ENCODE measurements at regions not wholly inside any gene's neighbourhood (a gene's known extent, or its start where the extent isn't known, plus 50 kb on each side); places are given as distances from the start of the nearest gene placed in this dataset.

- Mint-ChIP-seq H3K36me3 (no peaks in the 10 kb centered on the region), H3K4me3 (no peak overlapping the region), H3K27me3 (peaks cover 10 to 16% of the 10 kb centered on the region in 2 donors), H3K4me1 (no peaks in the 10 kb centered on the region), H3K9me3 (no peaks in the 10 kb centered on the region), H3K27ac (no peak overlapping the region)
- no peak overlapping the region for H3K27ac ChIP-seq (ENCODE audit: low read depth, low read length)
- H3K4me3 ChIP-seq (ENCODE audit: low read length) = no peak overlapping the region
- no peaks in the 10 kb centered on the region for H3K36me3 ChIP-seq (ENCODE audit: insufficient read depth, low read length)
- H3K4me1 ChIP-seq (ENCODE audit: insufficient read depth, low read length) = no peaks in the 10 kb centered on the region
- ChIA-PET POLR2A (no interaction called here), CTCF (no interaction called here)
- H3K27me3 ChIP-seq (ENCODE audit: insufficient read depth, low read length, poor library complexity, severe bottlenecking) = no peaks in the 10 kb centered on the region
- H3K9me3 ChIP-seq (ENCODE audit: low read length) = no peaks in the 10 kb centered on the region
- no peak for DNase-seq
These were observed 1485.7 kb downstream of the BRD1 start for GRCh38 chr22:48342016-48342415.

GRCh38 chr22:48340727-48341709 is 1486.7 kb downstream of the BRD1 start:
- Histone ChIP-seq H3K27me3 (ENCODE audit: insufficient read depth, low read length, poor library complexity, severe bottlenecking) (no peaks in the 10 kb centered on the region), H3K36me3 (ENCODE audit: insufficient read depth, low read length) (no peaks in the 10 kb centered on the region), H3K4me1 (ENCODE audit: insufficient read depth, low read length) (no peaks in the 10 kb centered on the region), H3K27ac (ENCODE audit: low read depth, low read length) (no peak overlapping the region), H3K9me3 (ENCODE audit: low read length) (no peaks in the 10 kb centered on the region), H3K4me3 (ENCODE audit: low read length) (no peak overlapping the region)
- no peak for DNase-seq
- Mint-ChIP-seq H3K27ac (no peak overlapping the region), H3K36me3 (no peaks in the 10 kb centered on the region), H3K4me1 (no peaks in the 10 kb centered on the region), H3K9me3 (no peaks in the 10 kb centered on the region), H3K27me3 (peaks cover 11 to 16% of the 10 kb centered on the region in 2 donors), H3K4me3 (no peak overlapping the region)
- POLR2A ChIA-PET = no interaction called here
- CTCF ChIA-PET = no interaction called here

DNA sequence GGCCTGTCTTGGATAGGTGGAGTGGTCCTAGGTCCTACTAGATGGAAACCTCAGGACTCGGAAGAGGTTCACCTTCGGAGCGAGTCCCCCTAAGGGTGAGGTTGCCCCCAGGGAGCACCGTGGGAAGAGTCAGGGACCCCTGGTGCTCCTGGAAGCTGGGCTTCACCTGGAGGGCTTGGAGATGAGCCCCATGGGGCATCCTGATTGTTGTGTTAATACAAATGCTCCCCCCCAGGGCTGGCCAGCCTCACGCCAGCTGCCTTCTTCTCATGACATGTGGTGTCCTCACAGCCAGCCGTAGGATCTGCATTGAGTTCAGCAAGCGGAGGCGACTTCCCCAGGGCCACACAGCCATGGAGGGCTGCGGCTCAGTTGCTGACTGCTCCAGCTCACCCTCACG is 1487.5 kb downstream of the BRD1 start:
- DNase-seq = no peak
- Histone ChIP-seq H3K4me3 (ENCODE audit: low read length) (no peak overlapping the region), H3K36me3 (ENCODE audit: insufficient read depth, low read length) (no peaks in the 10 kb centered on the region), H3K27ac (ENCODE audit: low read depth, low read length) (no peak overlapping the region), H3K4me1 (ENCODE audit: insufficient read depth, low read length) (no peaks in the 10 kb centered on the region), H3K9me3 (ENCODE audit: low read length) (no peaks in the 10 kb centered on the region), H3K27me3 (ENCODE audit: insufficient read depth, low read length, poor library complexity, severe bottlenecking) (no peaks in the 10 kb centered on the region)
- no peak overlapping the region for H3K27ac Mint-ChIP-seq
- no peaks in the 10 kb centered on the region for H3K9me3 Mint-ChIP-seq
- ChIA-PET CTCF (no interaction called here), POLR2A (no interaction called here)
- H3K4me3 Mint-ChIP-seq = no peak overlapping the region
- H3K4me1 Mint-ChIP-seq = no peaks in the 10 kb centered on the region
- H3K27me3 Mint-ChIP-seq = peaks cover 11 to 16% of the 10 kb centered on the region in 2 donors
- H3K36me3 Mint-ChIP-seq = no peaks in the 10 kb centered on the region

- H3K27me3 Mint-ChIP-seq = peaks cover 11 to 16% of the 10 kb centered on the region in 2 donors
- H3K27ac Mint-ChIP-seq = no peak overlapping the region
- Histone ChIP-seq H3K4me1 (ENCODE audit: insufficient read depth, low read length) (no peaks in the 10 kb centered on the region), H3K4me3 (ENCODE audit: low read length) (no peak overlapping the region), H3K9me3 (ENCODE audit: low read length) (no peaks in the 10 kb centered on the region), H3K36me3 (ENCODE audit: insufficient read depth, low read length) (no peaks in the 10 kb centered on the region), H3K27me3 (ENCODE audit: insufficient read depth, low read length, poor library complexity, severe bottlenecking) (no peaks in the 10 kb centered on the region), H3K27ac (ENCODE audit: low read depth, low read length) (no peak overlapping the region)
- DNase-seq = no peak
- POLR2A ChIA-PET = no interaction called here
- CTCF ChIA-PET = no interaction called here
- H3K36me3 Mint-ChIP-seq = no peaks in the 10 kb centered on the region
- no peaks in the 10 kb centered on the region for H3K4me1 Mint-ChIP-seq
- H3K4me3 Mint-ChIP-seq = no peak overlapping the region
- H3K9me3 Mint-ChIP-seq = no peaks in the 10 kb centered on the region
These were observed 1488.6 kb downstream of the BRD1 start for GRCh38 chr22:48338793-48339705.

DNA sequence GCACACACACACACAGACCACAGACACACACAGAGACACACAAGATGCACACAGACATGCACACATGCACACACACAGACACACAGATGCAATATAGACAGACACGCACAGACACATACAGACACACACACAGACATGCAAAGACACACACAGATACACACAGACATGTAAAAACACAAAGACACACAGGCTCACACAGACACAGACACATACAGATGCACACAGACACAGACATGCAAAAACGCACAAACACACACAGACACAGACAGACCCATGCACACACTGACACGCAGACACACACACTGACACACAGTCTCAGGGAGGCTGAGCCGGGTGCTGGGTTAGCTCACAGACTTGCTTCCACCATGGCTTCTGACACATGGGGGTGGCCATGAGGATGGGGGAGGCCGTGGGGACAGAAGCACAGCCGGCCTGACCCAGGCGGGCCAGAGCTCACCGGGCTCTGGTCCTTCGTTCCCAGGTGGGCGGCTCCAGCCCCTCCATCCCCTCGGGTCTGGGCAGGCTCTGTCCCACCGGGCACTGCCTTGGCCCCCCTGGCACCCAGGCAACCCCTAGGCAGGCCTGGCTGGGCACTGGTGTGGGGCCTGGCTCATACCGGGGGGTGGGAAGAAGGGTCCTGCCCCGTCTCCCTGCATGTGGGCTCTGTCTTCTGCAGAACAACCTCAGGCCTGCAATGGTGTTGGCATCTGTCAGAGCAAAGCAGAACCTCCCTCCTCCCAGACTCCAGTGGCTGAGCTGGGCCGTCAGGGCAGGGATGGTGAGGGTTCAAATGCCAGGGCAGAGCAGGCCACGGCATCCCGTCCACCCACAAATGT is 1489.5 kb downstream of the BRD1 start:
- DNase-seq = no peak
- Histone ChIP-seq H3K27me3 (ENCODE audit: insufficient read depth, low read length, poor library complexity, severe bottlenecking) (no peaks in the 10 kb centered on the region), H3K4me3 (ENCODE audit: low read length) (no peak overlapping the region), H3K4me1 (ENCODE audit: insufficient read depth, low read length) (no peaks in the 10 kb centered on the region), H3K27ac (ENCODE audit: low read depth, low read length) (no peak overlapping the region), H3K9me3 (ENCODE audit: low read length) (no peaks in the 10 kb centered on the region), H3K36me3 (ENCODE audit: insufficient read depth, low read length) (no peaks in the 10 kb centered on the region)
- H3K27me3 Mint-ChIP-seq = peaks cover 11 to 16% of the 10 kb centered on the region in 2 donors
- ChIA-PET POLR2A (no interaction called here), CTCF (no interaction called here)
- H3K4me3 Mint-ChIP-seq = no peak overlapping the region
- H3K27ac Mint-ChIP-seq = no peak overlapping the region
- H3K36me3 Mint-ChIP-seq = no peaks in the 10 kb centered on the region
- H3K9me3 Mint-ChIP-seq = no peaks in the 10 kb centered on the region
- no peaks in the 10 kb centered on the region for H3K4me1 Mint-ChIP-seq

GRCh38 chr22:48336339-48337060 is 1491.2 kb downstream of the BRD1 start:
- no peaks in the 10 kb centered on the region for H3K9me3 Mint-ChIP-seq
- H3K4me3 ChIP-seq (ENCODE audit: low read length) = no peak overlapping the region
- no peak overlapping the region for H3K27ac Mint-ChIP-seq
- no peak overlapping the region for H3K4me3 Mint-ChIP-seq
- POLR2A ChIA-PET = no interaction called here
- DNase-seq = no peak
- H3K36me3 Mint-ChIP-seq = no peaks in the 10 kb centered on the region
- no peaks in the 10 kb centered on the region for H3K4me1 Mint-ChIP-seq
- CTCF ChIA-PET = no interaction called here
- H3K27ac ChIP-seq (ENCODE audit: low read depth, low read length) = no peak overlapping the region
- H3K27me3 ChIP-seq (ENCODE audit: insufficient read depth, low read length, poor library complexity, severe bottlenecking) = no peaks in the 10 kb centered on the region
- H3K9me3 ChIP-seq (ENCODE audit: low read length) = no peaks in the 10 kb centered on the region
- no peaks in the 10 kb centered on the region for H3K4me1 ChIP-seq (ENCODE audit: insufficient read depth, low read length)
- H3K27me3 Mint-ChIP-seq = peaks cover 8 to 14% of the 10 kb centered on the region in 2 donors
- no peaks in the 10 kb centered on the region for H3K36me3 ChIP-seq (ENCODE audit: insufficient read depth, low read length)

DNA sequence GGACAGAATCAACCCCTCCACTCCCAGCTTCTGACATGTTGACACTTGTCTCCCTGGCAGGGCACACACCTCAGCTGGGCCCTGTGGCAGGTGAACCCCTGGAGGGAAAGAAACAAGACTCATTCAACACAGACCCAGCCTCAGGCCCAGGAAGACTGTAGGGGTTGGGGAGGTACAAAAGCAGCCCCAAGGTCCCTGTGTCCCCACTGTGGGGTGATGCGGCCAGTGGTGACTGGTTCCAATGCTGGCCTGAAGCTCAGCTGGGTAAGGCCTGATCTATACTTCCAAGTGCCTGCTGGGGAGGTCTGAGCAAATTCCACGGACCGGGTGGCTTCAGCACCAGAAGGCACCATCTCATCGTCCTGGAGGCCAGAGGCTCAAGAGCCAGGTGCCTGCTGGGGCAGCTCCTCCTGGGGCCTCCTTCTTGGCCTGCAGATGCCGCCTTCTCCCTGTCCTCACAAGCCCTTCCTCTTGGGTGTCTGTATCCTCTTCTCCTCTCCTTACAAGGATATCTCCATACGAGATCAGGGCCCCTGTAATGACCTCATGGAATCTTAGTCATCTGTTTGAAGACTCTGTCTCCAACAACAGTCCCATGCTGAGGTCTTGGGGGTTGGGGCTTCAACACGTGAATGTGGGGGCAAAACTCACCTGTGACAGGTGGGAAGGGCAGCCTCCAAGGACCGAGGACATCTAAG is 1492.1 kb downstream of the BRD1 start:
- Mint-ChIP-seq H3K36me3 (no peaks in the 10 kb centered on the region), H3K4me3 (no peak overlapping the region), H3K4me1 (no peaks in the 10 kb centered on the region), H3K9me3 (no peaks in the 10 kb centered on the region), H3K27ac (no peak overlapping the region), H3K27me3 (peaks cover 6 to 11% of the 10 kb centered on the region in 2 donors)
- Histone ChIP-seq H3K27ac (ENCODE audit: low read depth, low read length) (no peak overlapping the region), H3K9me3 (ENCODE audit: low read length) (no peaks in the 10 kb centered on the region), H3K4me1 (ENCODE audit: insufficient read depth, low read length) (no peaks in the 10 kb centered on the region), H3K36me3 (ENCODE audit: insufficient read depth, low read length) (no peaks in the 10 kb centered on the region), H3K27me3 (ENCODE audit: insufficient read depth, low read length, poor library complexity, severe bottlenecking) (no peaks in the 10 kb centered on the region), H3K4me3 (ENCODE audit: low read length) (no peak overlapping the region)
- POLR2A ChIA-PET = no interaction called here
- no peak for DNase-seq
- CTCF ChIA-PET = no interaction called here

Measured in CD8-positive, alpha-beta memory T cell (primary cell).